ENCODE measurements at regions not wholly inside any gene's neighbourhood (a gene's known extent, or its start where the extent isn't known, plus 50 kb on each side); places are given as distances from the start of the nearest gene placed in this dataset.

DNA sequence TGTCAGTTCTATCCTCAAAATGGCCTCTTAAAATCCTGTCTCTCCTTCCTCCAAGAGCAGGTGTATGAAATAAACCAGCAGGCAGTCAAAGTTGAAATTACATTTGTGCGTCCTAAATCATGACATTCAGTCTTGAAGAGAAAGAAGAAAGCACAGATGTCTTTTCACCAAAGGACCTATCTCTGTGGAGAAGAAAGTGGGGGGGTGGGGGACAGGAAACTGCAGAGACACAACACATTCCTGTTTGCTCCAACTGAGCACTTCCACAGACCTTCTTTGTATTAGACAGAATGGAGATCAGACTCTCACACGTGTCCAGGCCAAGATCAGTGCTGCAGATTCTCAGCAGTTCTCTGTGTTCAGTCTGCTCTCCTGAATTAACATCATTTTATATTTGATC is 471.9 kb upstream of the RGMB start:
- TF ChIP-seq TAF1 (IDR thresholded peaks at IDR 0.05; ENCODE audit: borderline replicate concordance, low read depth, low read length) (no peak), POLR2A (IDR thresholded peaks at IDR 0.05; ENCODE audit: low read depth, low read length) (no peak)

Data from GM12892 (cell line).